ENCODE measurements at regions not wholly inside any gene's neighbourhood (a gene's known extent, or its start where the extent isn't known, plus 50 kb on each side); places are given as distances from the start of the nearest gene placed in this dataset.
"Not testable (repeated sequence)": the region's sequence is repeated elsewhere in the genome, so short reads cannot be mapped to it uniquely, and the experiment has no call there.

DNA sequence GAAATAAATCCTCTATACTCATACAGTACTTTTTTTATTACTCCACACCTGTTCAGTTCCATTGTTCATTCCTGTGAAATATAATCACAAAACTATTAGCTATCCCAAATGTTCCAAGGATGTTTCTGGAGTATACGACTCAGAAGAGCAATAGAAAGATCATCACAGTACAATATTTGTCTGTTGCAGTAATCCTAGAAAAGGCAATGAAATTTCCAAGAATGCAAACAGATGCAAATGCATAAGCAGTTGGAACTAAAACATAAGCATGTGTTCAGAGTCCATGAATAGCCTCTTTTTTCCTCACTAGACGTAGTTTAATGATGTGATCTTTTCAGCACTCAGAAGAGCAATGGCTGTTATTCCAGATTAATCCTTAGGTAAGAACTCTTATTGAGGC is 55.2 kb downstream of the RTL3 start:
- DNase-seq (ENCODE audit: low spot score) = no peak
- in situ Hi-C loops (cut with HindIII; ENCODE audit: low sequenced_read_pairs) = no loop called here

- no peak for DNase-seq (ENCODE audit: low spot score)
- in situ Hi-C loops (cut with HindIII; ENCODE audit: low sequenced_read_pairs) = no loop called here
Measured at GRCh38 chrX:78595901-78596502, 63.1 kb downstream of the RTL3 start.

DNA sequence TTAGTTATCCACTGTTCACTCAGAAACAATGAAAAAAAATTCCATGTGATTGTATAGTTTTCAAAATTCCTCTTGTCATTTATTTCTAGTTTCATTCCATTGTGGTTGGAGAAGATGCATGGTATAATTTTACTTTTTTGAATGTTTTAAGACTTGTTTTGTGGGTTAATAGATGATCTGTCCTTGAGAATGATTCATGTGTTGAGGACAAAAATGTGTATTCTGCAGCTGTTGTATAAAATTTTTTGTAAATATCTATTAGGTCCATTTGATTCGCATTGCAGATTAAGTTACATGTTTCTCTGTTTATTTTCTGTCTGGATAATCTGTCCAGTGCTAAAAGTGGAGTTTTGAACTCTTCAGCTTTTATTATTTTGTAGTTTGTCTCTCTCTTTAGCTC is 65.4 kb downstream of the RTL3 start:
- in situ Hi-C loops (cut with HindIII; ENCODE audit: low sequenced_read_pairs) = no loop called here
- DNase-seq (ENCODE audit: low spot score) = no peak

GRCh38 chrX:78592030-78592429 is 67.1 kb downstream of the RTL3 start:
- in situ Hi-C loops (cut with HindIII; ENCODE audit: low sequenced_read_pairs) = no loop called here
- DNase-seq (ENCODE audit: low spot score) = no peak

DNA sequence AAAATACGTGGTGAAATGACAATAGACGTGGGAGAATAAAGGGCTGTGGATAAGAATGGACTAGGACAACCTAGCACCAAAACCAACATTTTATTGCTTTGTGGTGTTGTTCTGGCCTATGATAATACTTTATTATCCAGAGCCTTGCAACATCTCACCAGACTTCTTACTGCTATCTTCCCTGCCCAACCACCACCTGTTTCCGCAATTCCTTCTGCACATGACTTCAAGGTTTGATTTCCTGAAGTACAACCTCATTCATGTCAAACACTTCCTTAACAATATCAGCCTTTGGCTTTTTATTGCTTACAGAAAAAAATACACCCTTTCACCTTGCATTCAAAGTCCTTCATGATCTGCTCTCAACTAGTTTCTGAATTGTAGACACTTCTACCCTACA is 84.8 kb downstream of the RTL3 start:
- DNase-seq (ENCODE audit: low spot score) = no peak
- in situ Hi-C loops (cut with HindIII; ENCODE audit: low sequenced_read_pairs) = no loop called here

DNA sequence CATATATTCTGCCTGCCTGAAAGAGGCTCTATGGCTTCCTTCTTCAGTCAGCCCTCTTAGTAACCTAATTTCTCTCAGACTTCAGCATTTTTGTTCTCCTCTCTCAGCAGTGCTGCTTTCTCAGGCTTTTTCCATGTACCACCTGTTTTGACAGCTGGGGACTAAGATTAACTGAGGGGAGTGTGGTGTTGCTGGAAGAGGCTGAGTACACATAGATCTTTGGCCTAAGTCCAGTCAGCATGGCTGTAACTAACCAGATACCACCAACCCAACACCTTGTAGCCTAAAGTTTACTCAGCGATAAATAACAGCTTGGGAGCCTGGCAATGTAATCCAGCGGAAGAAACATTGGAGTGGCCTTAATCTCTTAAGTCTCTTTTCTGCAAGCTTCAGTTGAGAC is 85.5 kb downstream of the RTL3 start:
- in situ Hi-C loops (cut with HindIII; ENCODE audit: low sequenced_read_pairs) = no loop called here
- peak; percentile 46 for DNase-seq (ENCODE audit: low spot score)

DNA sequence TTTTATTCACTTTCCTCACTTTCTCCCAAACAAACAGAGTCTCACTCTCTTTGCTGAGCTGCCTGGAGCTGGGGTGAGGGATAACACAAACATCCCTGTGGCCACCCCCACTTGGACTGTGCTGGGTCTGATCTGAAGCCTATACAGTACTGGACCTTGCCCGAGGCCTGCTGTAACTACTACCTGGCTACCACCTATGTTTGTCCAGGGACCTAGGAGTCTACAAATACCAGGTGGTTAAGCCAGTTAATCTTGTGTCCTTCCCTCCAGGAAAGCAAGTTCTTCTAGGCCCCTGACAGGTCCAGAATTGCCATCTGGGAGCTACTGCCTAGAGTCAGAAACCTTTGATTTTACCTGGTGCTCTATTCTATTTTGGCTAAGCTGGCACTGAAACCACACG is 87.3 kb downstream of the RTL3 start:
- no peak for DNase-seq (ENCODE audit: low spot score)
- in situ Hi-C loops (cut with HindIII; ENCODE audit: low sequenced_read_pairs) = no loop called here

DNA sequence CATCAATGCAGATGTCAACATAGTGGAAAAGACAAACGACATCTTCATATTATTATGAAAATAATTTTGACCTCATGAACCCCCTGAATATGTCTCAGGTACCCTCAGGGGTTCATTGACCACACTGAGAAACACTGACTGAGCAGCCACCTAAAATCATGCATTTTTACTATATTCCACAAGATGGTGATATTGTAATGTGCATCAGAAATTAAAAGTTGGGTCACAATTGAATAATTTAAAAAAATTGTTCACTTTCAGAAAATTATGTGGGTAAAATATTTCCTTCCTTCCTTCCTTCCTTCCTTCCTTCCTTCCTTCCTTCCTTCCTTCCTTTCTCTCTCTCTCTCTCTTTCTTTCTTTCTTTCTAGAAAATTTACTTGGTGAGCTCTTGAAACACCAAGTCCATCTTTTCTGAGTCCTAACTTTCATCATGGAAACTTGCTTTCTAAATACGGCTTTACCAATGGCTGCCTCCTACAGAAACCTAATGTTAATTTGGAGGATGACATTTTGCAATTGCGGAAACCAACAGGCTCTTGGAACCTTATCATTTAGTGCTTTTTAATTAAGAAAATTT is 103.6 kb downstream of the RTL3 start:
- DNase-seq (ENCODE audit: low spot score) = no peak
- in situ Hi-C loops (cut with HindIII; ENCODE audit: low sequenced_read_pairs) = no loop called here

- in situ Hi-C loops (cut with HindIII; ENCODE audit: low sequenced_read_pairs); DNase-seq (ENCODE audit: low spot score): not testable (repeated sequence)
Measured at GRCh38 chrX:78552628-78553027, 106.5 kb downstream of the RTL3 start.

DNA sequence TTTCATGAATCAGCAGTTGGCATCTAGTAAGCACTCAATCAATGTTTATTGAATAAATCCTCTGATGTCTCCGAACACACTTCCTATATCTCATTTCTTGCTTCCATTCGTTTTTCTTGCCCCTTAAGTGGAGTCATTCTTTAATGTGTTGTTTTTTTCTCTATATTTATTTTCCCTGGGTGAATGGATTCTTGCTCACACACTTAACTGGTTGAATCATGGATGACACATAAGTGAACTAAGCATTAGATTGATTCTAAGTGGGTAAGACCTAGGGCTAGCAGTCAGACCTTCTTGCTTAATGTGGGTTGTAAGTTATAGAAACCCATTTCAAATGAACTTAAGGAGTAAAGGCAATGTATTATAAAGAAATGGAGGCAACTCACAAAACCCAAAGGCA is 111.1 kb downstream of the RTL3 start:
- DNase-seq (ENCODE audit: low spot score) = no peak
- in situ Hi-C loops (cut with HindIII; ENCODE audit: low sequenced_read_pairs) = no loop called here

GRCh38 chrX:78545233-78545632 is 113.9 kb downstream of the RTL3 start:
- in situ Hi-C loops (cut with HindIII; ENCODE audit: low sequenced_read_pairs) = no loop called here
- peak; percentile 4 for DNase-seq (ENCODE audit: low spot score)

DNA sequence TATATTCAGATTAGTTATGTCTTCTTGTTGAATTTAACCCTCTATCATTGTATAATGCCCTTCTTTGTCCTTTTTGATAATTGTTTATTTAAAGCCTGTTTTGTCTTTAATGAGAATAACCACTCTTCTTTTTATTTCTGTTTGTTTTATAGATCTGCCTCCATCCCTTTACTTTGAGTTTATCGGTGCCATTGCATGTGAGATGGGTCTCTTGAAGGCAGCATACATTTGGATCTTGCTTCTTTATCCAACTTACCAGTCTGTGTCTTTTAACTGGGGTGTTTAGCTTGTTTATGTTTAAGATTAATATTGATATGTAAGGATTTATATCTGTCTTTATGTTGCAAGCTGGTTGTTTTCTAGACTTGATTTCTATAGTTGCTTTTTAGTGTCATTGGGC is 115.8 kb downstream of the RTL3 start:
- no peak for DNase-seq (ENCODE audit: low spot score)
- in situ Hi-C loops (cut with HindIII; ENCODE audit: low sequenced_read_pairs) = no loop called here

GRCh38 chrX:78540171-78540570 is 119.0 kb downstream of the RTL3 start:
- no peak for DNase-seq (ENCODE audit: low spot score)
- in situ Hi-C loops (cut with HindIII; ENCODE audit: low sequenced_read_pairs) = no loop called here

DNA sequence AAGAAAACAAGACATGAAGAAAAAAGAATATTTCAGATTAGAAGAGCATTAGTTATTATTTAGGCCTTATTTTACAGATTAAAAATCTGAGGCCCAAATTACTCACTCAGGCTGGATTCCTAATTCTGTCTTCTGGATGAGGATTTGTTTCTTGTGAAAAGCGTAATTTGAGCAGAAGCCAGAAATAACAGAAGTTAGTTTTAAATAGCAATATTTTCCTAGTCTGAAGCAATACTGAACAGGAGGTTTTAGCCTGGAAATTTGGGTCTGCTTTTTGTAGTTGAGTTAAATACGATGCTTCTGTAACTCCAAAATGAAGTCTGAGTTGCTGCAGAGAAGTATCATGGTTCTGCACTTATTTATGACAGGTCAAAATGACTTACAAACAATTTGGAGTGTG is 124.9 kb downstream of the RTL3 start:
- in situ Hi-C loops (cut with HindIII; ENCODE audit: low sequenced_read_pairs) = no loop called here
- no peak for DNase-seq (ENCODE audit: low spot score)

- DNase-seq (ENCODE audit: low spot score) = no peak
- in situ Hi-C loops (cut with HindIII; ENCODE audit: low sequenced_read_pairs) = no loop called here
Measured at GRCh38 chrX:78532363-78532762, 126.8 kb downstream of the RTL3 start.

GRCh38 chrX:78527818-78528217 is 131.3 kb downstream of the RTL3 start:
- no peak for DNase-seq (ENCODE audit: low spot score)
- in situ Hi-C loops (cut with HindIII; ENCODE audit: low sequenced_read_pairs) = no loop called here

DNA sequence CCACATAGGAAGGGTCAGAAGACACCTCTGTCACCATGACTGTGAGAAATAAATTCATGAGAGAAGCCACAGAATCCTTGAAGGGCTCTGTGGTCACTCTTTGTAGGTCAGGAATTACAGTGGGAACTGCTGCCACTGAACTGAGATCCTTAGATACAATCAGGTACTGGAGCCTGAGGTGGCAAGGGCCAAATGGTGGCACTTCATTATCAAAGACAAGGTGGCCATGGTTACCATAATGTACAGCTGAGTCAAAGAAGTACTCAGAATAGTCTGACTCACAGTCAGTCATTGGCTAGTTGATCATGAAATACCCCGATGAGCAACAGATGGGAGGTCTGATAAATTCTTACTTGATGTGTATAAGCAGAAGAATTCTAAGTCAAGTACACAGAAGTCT is 131.9 kb downstream of the RTL3 start:
- in situ Hi-C loops (cut with HindIII; ENCODE audit: low sequenced_read_pairs) = no loop called here
- no peak for DNase-seq (ENCODE audit: low spot score)

DNA sequence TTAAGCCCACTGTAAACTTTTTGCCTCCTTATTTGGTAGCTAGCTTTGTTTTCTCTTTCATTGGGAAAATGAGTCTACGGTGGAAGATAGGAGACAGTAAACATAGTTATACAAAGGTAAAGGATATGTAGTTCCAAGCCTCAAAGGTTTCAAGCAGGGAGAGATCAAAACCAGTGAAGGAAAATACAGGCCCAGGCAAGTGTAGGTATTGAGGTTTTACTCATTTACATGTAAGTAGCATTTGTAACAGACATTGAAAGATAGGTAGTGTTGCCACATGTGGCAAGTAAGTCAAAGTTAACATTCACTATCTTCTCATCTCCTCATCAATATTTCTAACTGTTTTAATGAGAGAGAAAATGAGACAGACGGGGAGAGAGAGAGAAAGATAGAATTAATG is 136.5 kb downstream of the RTL3 start:
- DNase-seq (ENCODE audit: low spot score) = no peak
- in situ Hi-C loops (cut with HindIII; ENCODE audit: low sequenced_read_pairs) = no loop called here

DNA sequence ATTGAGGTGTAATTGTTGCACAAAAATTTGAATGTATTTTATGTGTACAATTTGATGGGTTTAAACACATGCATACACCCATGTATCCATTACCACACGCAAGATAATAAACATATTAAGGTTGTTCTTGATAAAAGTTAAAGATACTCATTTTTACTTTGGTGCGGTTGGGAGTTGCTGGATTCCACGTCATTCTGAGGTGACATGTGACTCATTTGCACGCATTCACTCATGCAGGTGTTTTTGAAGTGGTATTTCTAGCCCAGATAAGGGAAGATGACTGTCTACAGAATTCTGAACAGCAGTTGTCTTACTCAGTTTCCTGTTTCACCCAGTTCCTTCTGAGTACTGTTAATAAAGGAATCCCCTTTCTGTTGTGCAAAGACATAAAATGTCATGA is 142.0 kb downstream of the RTL3 start:
- DNase-seq (ENCODE audit: low spot score) = no peak
- in situ Hi-C loops (cut with HindIII; ENCODE audit: low sequenced_read_pairs) = no loop called here

DNA sequence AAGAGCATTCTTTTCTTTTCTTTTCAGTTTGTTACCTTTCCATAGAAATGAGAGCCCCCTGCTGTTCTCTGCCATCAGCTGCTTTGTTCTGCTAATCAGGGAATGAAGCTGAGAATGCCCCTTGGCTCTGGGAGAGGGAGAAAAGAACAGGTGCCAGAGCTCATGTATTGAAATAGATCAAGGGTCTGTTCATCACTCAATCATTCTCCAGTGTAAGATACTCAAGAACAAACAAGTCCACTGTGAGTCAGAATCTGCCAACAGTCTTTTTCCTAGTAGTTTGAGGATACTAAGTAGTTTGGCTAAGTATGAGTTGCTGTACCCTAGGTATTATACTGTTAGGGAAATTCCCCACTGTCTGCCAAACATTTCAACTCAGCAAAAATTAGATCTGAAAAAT is 144.3 kb downstream of the RTL3 start:
- in situ Hi-C loops (cut with HindIII; ENCODE audit: low sequenced_read_pairs) = no loop called here
- no peak for DNase-seq (ENCODE audit: low spot score)

- in situ Hi-C loops (cut with HindIII; ENCODE audit: low sequenced_read_pairs) = no loop called here
- DNase-seq (ENCODE audit: low spot score) = no peak
Measured at GRCh38 chrX:78513971-78514738, 145.0 kb downstream of the RTL3 start.

All from G401 (cell line).